Smooth muscle cell (in vitro differentiated cells): ENCODE measurements at regions not wholly inside any gene's neighbourhood (a gene's known extent, or its start where the extent isn't known, plus 50 kb on each side); places are given as distances from the start of the nearest gene placed in this dataset.

ENCODE experiments used
- DNase-seq: peaks from one replicate; lab custom pipeline; 2025; ENCODE audit not compliant: unreplicated experiment; lab: John Stamatoyannopoulos, UW
- H2AFZ ChIP-seq: fragments of 200-600 bp; sonication (generic); 2 replicates; pipeline ENCODE4 v1.6.0; 2016; ENCODE audit warnings: antibody characterized with exemption, low read depth, mild to moderate bottlenecking
- H3F3A ChIP-seq: fragments of 200-600 bp; sonication (generic); 2 replicates; pipeline ENCODE4 v1.6.0; 2017; ENCODE audit warnings: antibody characterized with exemption, low read depth
- H3K27ac ChIP-seq: fragments of 200-600 bp; sonication (generic); 2 replicates; pipeline ENCODE4 v1.5.1; 2016; ENCODE audit warnings: low read depth, mild to moderate bottlenecking
- H3K27me3 ChIP-seq: fragments of 200-600 bp; sonication (generic); 2 replicates; pipeline ENCODE4 v1.6.1; 2016; ENCODE audit warnings: low read depth, mild to moderate bottlenecking
- H3K36me3 ChIP-seq: fragments of 200-600 bp; sonication (generic); 2 replicates; pipeline ENCODE4 v1.5.1; 2016; ENCODE audit warnings: low read depth
- H3K4me1 ChIP-seq: fragments of 200-600 bp; sonication (generic); 2 replicates; pipeline ENCODE4 v1.5.1; 2016; ENCODE audit warnings: low read depth
- H3K4me2 ChIP-seq: fragments of 200-600 bp; sonication (generic); 2 replicates; pipeline ENCODE4 v1.6.0; 2016; ENCODE audit warnings: mild to moderate bottlenecking
- H3K4me3 ChIP-seq: fragments of 200-600 bp; sonication (generic); 2 replicates; pipeline ENCODE4 v1.5.1; 2016; ENCODE audit warnings: mild to moderate bottlenecking
- H3K79me2 ChIP-seq: fragments of 200-600 bp; sonication (generic); 2 replicates; pipeline ENCODE4 v1.6.0; 2016; ENCODE audit warnings: low read depth, mild to moderate bottlenecking
- H3K9ac ChIP-seq: fragments of 200-600 bp; sonication (generic); 2 replicates; pipeline ENCODE4 v1.6.0; 2016; ENCODE audit warnings: low read depth
- H3K9me3 ChIP-seq: fragments of 200-600 bp; sonication (generic); replicated peaks from 2 replicates; pipeline ENCODE4 v1.5.1; 2016; ENCODE audit warnings: low read depth
- H4K20me1 ChIP-seq: fragments of 200-600 bp; sonication (generic); 2 replicates; pipeline ENCODE4 v1.6.0; 2016; ENCODE audit warnings: low read depth
- WGBS: methylation state at CpG from one replicate; pipeline ENCODE4 v1.1.7; 2016; ENCODE audit warnings: low lambda C conversion rate; 5-methylcytosine and 5-hydroxymethylcytosine counted together
- TF ChIP-seq, protein P1 (sequence below): fragments of 200-600 bp; sonication (generic); IDR thresholded peaks from 2 replicates; pipeline ENCODE4 v1.5.1; 2017; ENCODE audit warnings: borderline replicate concordance, mild to moderate bottlenecking, antibody characterized with exemption; ENCODE audit not compliant: insufficient read depth, poor library complexity, severe bottlenecking

DNA sequence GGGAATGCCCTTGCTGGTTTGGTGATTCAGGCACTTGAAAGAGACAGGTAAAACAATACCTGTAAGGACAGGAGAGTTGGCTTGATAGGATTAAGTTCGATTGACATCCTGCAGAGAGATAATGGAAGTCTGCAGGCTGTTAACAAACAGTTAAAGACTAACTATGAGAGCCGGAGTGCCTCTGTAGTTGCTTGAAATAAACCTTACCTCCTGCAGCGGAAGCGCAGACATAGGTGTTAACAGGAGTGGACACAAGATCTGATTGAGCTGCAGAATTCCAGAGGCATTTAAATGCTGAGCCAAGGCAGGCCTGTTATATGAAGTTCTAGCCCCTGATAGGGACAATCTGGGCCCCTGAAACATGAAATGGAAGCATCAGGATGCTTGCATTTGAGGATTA lies 416.7 kb upstream of the MAOA start:
- no peak overlapping the region for H3K27ac ChIP-seq
- no peaks in the 10 kb centered on the region for H3F3A ChIP-seq
- H3K36me3 ChIP-seq: no peaks in the 10 kb centered on the region
- H3K4me3 ChIP-seq: no peak overlapping the region
- H3K4me1 ChIP-seq: no peaks in the 10 kb centered on the region
- TF ChIP-seq, protein P1, sequence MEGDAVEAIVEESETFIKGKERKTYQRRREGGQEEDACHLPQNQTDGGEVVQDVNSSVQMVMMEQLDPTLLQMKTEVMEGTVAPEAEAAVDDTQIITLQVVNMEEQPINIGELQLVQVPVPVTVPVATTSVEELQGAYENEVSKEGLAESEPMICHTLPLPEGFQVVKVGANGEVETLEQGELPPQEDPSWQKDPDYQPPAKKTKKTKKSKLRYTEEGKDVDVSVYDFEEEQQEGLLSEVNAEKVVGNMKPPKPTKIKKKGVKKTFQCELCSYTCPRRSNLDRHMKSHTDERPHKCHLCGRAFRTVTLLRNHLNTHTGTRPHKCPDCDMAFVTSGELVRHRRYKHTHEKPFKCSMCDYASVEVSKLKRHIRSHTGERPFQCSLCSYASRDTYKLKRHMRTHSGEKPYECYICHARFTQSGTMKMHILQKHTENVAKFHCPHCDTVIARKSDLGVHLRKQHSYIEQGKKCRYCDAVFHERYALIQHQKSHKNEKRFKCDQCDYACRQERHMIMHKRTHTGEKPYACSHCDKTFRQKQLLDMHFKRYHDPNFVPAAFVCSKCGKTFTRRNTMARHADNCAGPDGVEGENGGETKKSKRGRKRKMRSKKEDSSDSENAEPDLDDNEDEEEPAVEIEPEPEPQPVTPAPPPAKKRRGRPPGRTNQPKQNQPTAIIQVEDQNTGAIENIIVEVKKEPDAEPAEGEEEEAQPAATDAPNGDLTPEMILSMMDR: no peak
- H3K4me2 ChIP-seq: no peak overlapping the region
- no peak overlapping the region for H3K9ac ChIP-seq
- no peaks in the 10 kb centered on the region for H3K9me3 ChIP-seq
- 81% methylated on average over 4 of the region's 4 CpGs for WGBS
- no peak for DNase-seq
- no peaks in the 10 kb centered on the region for H3K79me2 ChIP-seq
- H3K27me3 ChIP-seq: no peaks in the 10 kb centered on the region
- no peak overlapping the region for H2AFZ ChIP-seq
- H4K20me1 ChIP-seq: no peaks in the 10 kb centered on the region

DNA sequence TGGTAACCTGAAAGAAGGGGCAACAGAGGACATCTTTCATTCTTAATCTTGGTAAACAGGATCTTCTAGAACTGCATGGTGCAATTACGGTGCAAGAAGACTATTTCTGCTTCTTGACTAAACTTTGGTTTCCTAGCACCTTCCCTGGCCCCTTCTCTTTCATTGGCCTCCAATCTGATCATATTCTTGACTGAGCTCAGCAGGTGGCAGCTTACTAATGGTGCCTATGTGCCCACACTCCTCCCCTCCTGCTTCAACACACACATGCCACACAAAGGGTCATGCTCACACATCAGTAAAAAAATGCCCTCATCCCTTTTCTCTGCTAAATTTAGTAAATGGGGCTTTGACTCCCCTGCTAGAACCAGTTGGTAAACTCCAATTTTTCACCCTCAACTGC lies 400.5 kb upstream of the MAOA start:
- Histone ChIP-seq H3K4me2 (no peak overlapping the region), H3K27ac (no peak overlapping the region), H4K20me1 (no peaks in the 10 kb centered on the region), H3K9ac (no peak overlapping the region), H3K36me3 (no peaks in the 10 kb centered on the region), H3K79me2 (no peaks in the 10 kb centered on the region), H3F3A (no peaks in the 10 kb centered on the region), H3K4me3 (no peak overlapping the region), H3K4me1 (no peaks in the 10 kb centered on the region), H2AFZ (no peak overlapping the region), H3K27me3 (no peaks in the 10 kb centered on the region), H3K9me3 (no peaks in the 10 kb centered on the region)
- WGBS: 100% methylated on average over 1 of the region's 1 CpG
- TF ChIP-seq, protein P1: no peak
- DNase-seq: no peak

DNA sequence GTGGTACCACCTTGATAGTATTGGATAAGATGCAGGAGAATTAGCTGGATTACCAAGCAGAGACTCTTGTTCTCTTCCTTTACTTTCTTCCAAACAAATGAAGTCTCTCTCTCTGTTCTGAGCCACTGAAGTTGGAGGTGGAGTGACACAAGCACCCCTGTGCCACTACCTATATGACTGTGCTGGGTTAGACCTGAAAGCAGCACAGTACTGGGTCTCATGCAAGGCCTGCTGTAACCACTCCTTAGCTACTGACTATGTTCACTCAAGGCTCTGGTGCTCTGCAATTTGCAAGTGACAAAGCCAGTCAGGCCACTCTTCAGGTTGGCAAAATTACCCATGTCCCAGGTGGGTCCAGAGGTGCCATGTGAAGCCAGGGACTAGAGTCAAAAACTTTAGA lies 389.6 kb upstream of the MAOA start:
- H3K79me2 ChIP-seq: no peaks in the 10 kb centered on the region
- H3K9ac ChIP-seq: no peak overlapping the region
- DNase-seq: no peak
- no peaks in the 10 kb centered on the region for H3K36me3 ChIP-seq
- no peaks in the 10 kb centered on the region for H3F3A ChIP-seq
- no peak overlapping the region for H3K4me2 ChIP-seq
- no peak overlapping the region for H3K27ac ChIP-seq
- no peak overlapping the region for H3K4me3 ChIP-seq
- no peaks in the 10 kb centered on the region for H4K20me1 ChIP-seq
- H3K27me3 ChIP-seq: no peaks in the 10 kb centered on the region
- H2AFZ ChIP-seq: no peak overlapping the region
- no peaks in the 10 kb centered on the region for H3K4me1 ChIP-seq
- no peaks in the 10 kb centered on the region for H3K9me3 ChIP-seq
- TF ChIP-seq, protein P1: no peak

DNA sequence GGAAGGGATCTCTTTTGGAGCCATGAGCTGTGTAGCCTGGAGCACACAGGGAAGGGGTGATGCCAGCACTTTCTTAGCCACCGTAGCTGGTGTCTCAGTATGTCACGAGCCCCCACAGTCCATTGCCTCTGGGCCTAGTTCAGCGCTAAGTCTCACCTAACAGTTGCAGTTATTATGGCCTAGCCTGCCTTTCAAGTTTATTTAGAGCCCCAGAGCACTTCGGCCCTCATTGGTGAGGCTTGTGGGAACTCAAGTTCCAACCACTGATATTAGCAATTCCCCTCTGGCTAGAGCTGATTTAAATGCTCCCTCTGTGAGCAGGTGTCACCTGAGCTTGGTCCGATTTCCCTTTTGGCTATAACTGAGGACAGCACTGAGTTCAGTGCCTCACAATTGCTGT lies 388.4 kb upstream of the MAOA start:
- TF ChIP-seq, protein P1: no peak
- Histone ChIP-seq H2AFZ (no peak overlapping the region), H3K27ac (no peak overlapping the region), H3K9me3 (no peaks in the 10 kb centered on the region), H3K27me3 (no peaks in the 10 kb centered on the region), H3F3A (no peaks in the 10 kb centered on the region), H3K36me3 (no peaks in the 10 kb centered on the region), H3K4me2 (no peak overlapping the region), H3K9ac (no peak overlapping the region), H3K4me1 (no peaks in the 10 kb centered on the region), H3K79me2 (no peaks in the 10 kb centered on the region), H4K20me1 (no peaks in the 10 kb centered on the region), H3K4me3 (no peak overlapping the region)
- no peak for DNase-seq
- 65% methylated on average over 5 of the region's 5 CpGs for WGBS
